ENCODE measurements at regions not wholly inside any gene's neighbourhood (a gene's known extent, or its start where the extent isn't known, plus 50 kb on each side); places are given as distances from the start of the nearest gene placed in this dataset.

GRCh38 chr17:31598399-31598782, 206.9 kb downstream of the RAB11FIP4 start:
- H3K4me3 ChIP-seq (ENCODE audit: low read depth, low read length): no peak overlapping the region
- no peaks in the 10 kb centered on the region for H3K27me3 ChIP-seq (ENCODE audit: control insufficient read depth, insufficient read depth, low read length)
- peaks cover 6% of the 10 kb centered on the region; the same call in 1 of the 2 replicates for H3K4me1 ChIP-seq (ENCODE audit: control insufficient read depth, insufficient read depth, low read length)
- no peak overlapping the region for H3K27ac ChIP-seq (ENCODE audit: low read depth, low read length)
- no peak overlapping the region for H3K9ac ChIP-seq (ENCODE audit: low read depth, low read length)
- H3K9me3 ChIP-seq (ENCODE audit: control insufficient read depth, insufficient read depth, low read length): no peaks in the 10 kb centered on the region
- H3K36me3 ChIP-seq (ENCODE audit: control insufficient read depth, insufficient read depth, low read length): no peaks in the 10 kb centered on the region

GRCh38 chr17:31597646-31598398, 206.3 kb downstream of the RAB11FIP4 start:
- Histone ChIP-seq H3K4me3 (ENCODE audit: low read depth, low read length) (no peak overlapping the region), H3K27ac (ENCODE audit: low read depth, low read length) (no peak overlapping the region), H3K9ac (ENCODE audit: low read depth, low read length) (no peak overlapping the region), H3K9me3 (ENCODE audit: control insufficient read depth, insufficient read depth, low read length) (no peaks in the 10 kb centered on the region), H3K4me1 (ENCODE audit: control insufficient read depth, insufficient read depth, low read length) (peaks cover 6% of the 10 kb centered on the region; the same call in 1 of the 2 replicates), H3K27me3 (ENCODE audit: control insufficient read depth, insufficient read depth, low read length) (no peaks in the 10 kb centered on the region), H3K36me3 (ENCODE audit: control insufficient read depth, insufficient read depth, low read length) (no peaks in the 10 kb centered on the region)

GRCh38 chr17:31596382-31597323, 205.2 kb downstream of the RAB11FIP4 start:
- peaks cover 6% of the 10 kb centered on the region; the same call in 1 of the 2 replicates for H3K4me1 ChIP-seq (ENCODE audit: control insufficient read depth, insufficient read depth, low read length)
- H3K9ac ChIP-seq (ENCODE audit: low read depth, low read length): no peak overlapping the region
- H3K4me3 ChIP-seq (ENCODE audit: low read depth, low read length): no peak overlapping the region
- no peaks in the 10 kb centered on the region for H3K9me3 ChIP-seq (ENCODE audit: control insufficient read depth, insufficient read depth, low read length)
- H3K27me3 ChIP-seq (ENCODE audit: control insufficient read depth, insufficient read depth, low read length): no peaks in the 10 kb centered on the region
- H3K36me3 ChIP-seq (ENCODE audit: control insufficient read depth, insufficient read depth, low read length): no peaks in the 10 kb centered on the region
- H3K27ac ChIP-seq (ENCODE audit: low read depth, low read length): peak overlapping the region; percentile 43

GRCh38 chr17:31595666-31596381, 204.3 kb downstream of the RAB11FIP4 start:
- Histone ChIP-seq H3K27ac (ENCODE audit: low read depth, low read length) (peak overlapping the region; percentile 43), H3K27me3 (ENCODE audit: control insufficient read depth, insufficient read depth, low read length) (no peaks in the 10 kb centered on the region), H3K4me1 (ENCODE audit: control insufficient read depth, insufficient read depth, low read length) (peaks cover 6% of the 10 kb centered on the region; the same call in 1 of the 2 replicates), H3K36me3 (ENCODE audit: control insufficient read depth, insufficient read depth, low read length) (no peaks in the 10 kb centered on the region), H3K9me3 (ENCODE audit: control insufficient read depth, insufficient read depth, low read length) (no peaks in the 10 kb centered on the region), H3K9ac (ENCODE audit: low read depth, low read length) (no peak overlapping the region), H3K4me3 (ENCODE audit: low read depth, low read length) (no peak overlapping the region)

- Histone ChIP-seq H3K4me1 (ENCODE audit: control insufficient read depth, insufficient read depth, low read length) (peaks cover 6% of the 10 kb centered on the region; the same call in 1 of the 2 replicates), H3K9ac (ENCODE audit: low read depth, low read length) (no peak overlapping the region)
These were observed 203.6 kb downstream of the RAB11FIP4 start for GRCh38 chr17:31595076-31595475.

GRCh38 chr17:31594416-31594815, 202.9 kb downstream of the RAB11FIP4 start:
- Histone ChIP-seq H3K4me1 (ENCODE audit: control insufficient read depth, insufficient read depth, low read length) (peaks cover 6% of the 10 kb centered on the region; the same call in 1 of the 2 replicates), H3K27me3 (ENCODE audit: control insufficient read depth, insufficient read depth, low read length) (no peaks in the 10 kb centered on the region), H3K9ac (ENCODE audit: low read depth, low read length) (no peak overlapping the region), H3K27ac (ENCODE audit: low read depth, low read length) (no peak overlapping the region), H3K4me3 (ENCODE audit: low read depth, low read length) (no peak overlapping the region), H3K36me3 (ENCODE audit: control insufficient read depth, insufficient read depth, low read length) (no peaks in the 10 kb centered on the region), H3K9me3 (ENCODE audit: control insufficient read depth, insufficient read depth, low read length) (no peaks in the 10 kb centered on the region)

More at GRCh38 chr17:31595076-31595475, 203.6 kb downstream of the RAB11FIP4 start:
- Histone ChIP-seq H3K27ac (ENCODE audit: low read depth, low read length) (no peak overlapping the region), H3K9me3 (ENCODE audit: control insufficient read depth, insufficient read depth, low read length) (no peaks in the 10 kb centered on the region), H3K27me3 (ENCODE audit: control insufficient read depth, insufficient read depth, low read length) (no peaks in the 10 kb centered on the region), H3K4me3 (ENCODE audit: low read depth, low read length) (no peak overlapping the region), H3K36me3 (ENCODE audit: control insufficient read depth, insufficient read depth, low read length) (no peaks in the 10 kb centered on the region)

GRCh38 chr17:31593806-31594205, 202.3 kb downstream of the RAB11FIP4 start:
- Histone ChIP-seq H3K4me1 (ENCODE audit: control insufficient read depth, insufficient read depth, low read length) (peaks cover 6% of the 10 kb centered on the region; the same call in 1 of the 2 replicates), H3K27ac (ENCODE audit: low read depth, low read length) (no peak overlapping the region), H3K36me3 (ENCODE audit: control insufficient read depth, insufficient read depth, low read length) (no peaks in the 10 kb centered on the region), H3K4me3 (ENCODE audit: low read depth, low read length) (no peak overlapping the region), H3K9me3 (ENCODE audit: control insufficient read depth, insufficient read depth, low read length) (no peaks in the 10 kb centered on the region), H3K9ac (ENCODE audit: low read depth, low read length) (no peak overlapping the region), H3K27me3 (ENCODE audit: control insufficient read depth, insufficient read depth, low read length) (no peaks in the 10 kb centered on the region)

GRCh38 chr17:31591924-31592323, 200.4 kb downstream of the RAB11FIP4 start:
- Histone ChIP-seq H3K4me3 (ENCODE audit: low read depth, low read length) (no peak overlapping the region), H3K36me3 (ENCODE audit: control insufficient read depth, insufficient read depth, low read length) (no peaks in the 10 kb centered on the region), H3K27me3 (ENCODE audit: control insufficient read depth, insufficient read depth, low read length) (no peaks in the 10 kb centered on the region), H3K4me1 (ENCODE audit: control insufficient read depth, insufficient read depth, low read length) (no peaks in the 10 kb centered on the region), H3K27ac (ENCODE audit: low read depth, low read length) (no peak overlapping the region), H3K9ac (ENCODE audit: low read depth, low read length) (no peak overlapping the region), H3K9me3 (ENCODE audit: control insufficient read depth, insufficient read depth, low read length) (no peaks in the 10 kb centered on the region)

GRCh38 chr17:31588512-31588911, 197.0 kb downstream of the RAB11FIP4 start:
- Histone ChIP-seq H3K9ac (ENCODE audit: low read depth, low read length) (no peak overlapping the region), H3K4me3 (ENCODE audit: low read depth, low read length) (no peak overlapping the region), H3K36me3 (ENCODE audit: control insufficient read depth, insufficient read depth, low read length) (no peaks in the 10 kb centered on the region), H3K9me3 (ENCODE audit: control insufficient read depth, insufficient read depth, low read length) (no peaks in the 10 kb centered on the region), H3K27ac (ENCODE audit: low read depth, low read length) (no peak overlapping the region), H3K27me3 (ENCODE audit: control insufficient read depth, insufficient read depth, low read length) (no peaks in the 10 kb centered on the region), H3K4me1 (ENCODE audit: control insufficient read depth, insufficient read depth, low read length) (no peaks in the 10 kb centered on the region)

GRCh38 chr17:31588034-31588433, 196.6 kb downstream of the RAB11FIP4 start:
- Histone ChIP-seq H3K4me3 (ENCODE audit: low read depth, low read length) (no peak overlapping the region), H3K9ac (ENCODE audit: low read depth, low read length) (no peak overlapping the region), H3K9me3 (ENCODE audit: control insufficient read depth, insufficient read depth, low read length) (no peaks in the 10 kb centered on the region), H3K27ac (ENCODE audit: low read depth, low read length) (no peak overlapping the region), H3K27me3 (ENCODE audit: control insufficient read depth, insufficient read depth, low read length) (no peaks in the 10 kb centered on the region), H3K36me3 (ENCODE audit: control insufficient read depth, insufficient read depth, low read length) (no peaks in the 10 kb centered on the region), H3K4me1 (ENCODE audit: control insufficient read depth, insufficient read depth, low read length) (no peaks in the 10 kb centered on the region)

Measured in HUES48 (cell line).